ENCODE measurements at regions not wholly inside any gene's neighbourhood (a gene's known extent, or its start where the extent isn't known, plus 50 kb on each side); places are given as distances from the start of the nearest gene placed in this dataset.

DNA sequence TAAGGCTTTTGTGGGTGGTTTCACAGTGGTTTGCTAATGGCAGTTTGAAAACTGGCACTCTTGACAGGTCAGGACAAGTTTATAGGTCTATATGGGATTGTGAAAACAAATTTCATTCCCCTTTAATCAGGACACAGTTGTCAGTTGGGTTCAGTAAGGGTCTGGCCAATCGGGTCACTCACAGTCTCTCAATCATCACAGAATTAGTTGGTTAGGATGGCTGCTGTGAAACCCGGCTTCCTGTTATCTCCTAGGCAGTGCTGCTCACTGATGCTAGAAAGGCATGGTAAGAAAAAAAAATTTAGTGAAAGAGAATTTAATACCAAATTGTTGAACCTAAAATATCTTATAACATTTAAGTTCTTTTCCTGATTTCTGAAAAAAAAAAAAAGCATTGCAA is 1730.1 kb downstream of the EFNB2 start:
- no peaks in the 10 kb centered on the region for H4K20me1 ChIP-seq (ENCODE audit: control insufficient read depth, extremely low read depth, insufficient read depth, low read length)
- H3K9me3 ChIP-seq (ENCODE audit: control insufficient read depth, insufficient read depth, low read depth, low read length): no peaks in the 10 kb centered on the region
- H3K9ac ChIP-seq (ENCODE audit: insufficient read depth, low read length): no peak overlapping the region
- H3K4me2 ChIP-seq (ENCODE audit: extremely low read depth, insufficient read depth, low read length): no peak overlapping the region
- H3K79me2 ChIP-seq (ENCODE audit: control insufficient read depth, insufficient read depth, low read length): no peaks in the 10 kb centered on the region
- H3K27ac ChIP-seq (ENCODE audit: insufficient read depth, low read length): no peak overlapping the region
- H3K4me3 ChIP-seq (replicated peaks in 1 of 4; ENCODE audit: control extremely low read depth in 1 of 4, insufficient read depth in 1 of 4, low read depth in 3 of 4, low read length in 4 of 4): no peak overlapping the region
- H2AFZ ChIP-seq (ENCODE audit: low read length): no peak overlapping the region
- no peak for DNase-seq (ENCODE audit: low read depth in 2 of 2)
- H3K4me1 ChIP-seq (ENCODE audit: control insufficient read depth, extremely low read depth, insufficient read depth, low read length): no peaks in the 10 kb centered on the region
- no peaks in the 10 kb centered on the region for H3K27me3 ChIP-seq (ENCODE audit: control insufficient read depth, insufficient read depth, low read length)
- H3K36me3 ChIP-seq (ENCODE audit: control insufficient read depth, insufficient read depth, low read length): no peaks in the 10 kb centered on the region
- TF ChIP-seq EZH2 (IDR thresholded peaks at IDR 0.05; ENCODE audit: low read length, missing control alignments): no peak
- TF ChIP-seq, protein P1, sequence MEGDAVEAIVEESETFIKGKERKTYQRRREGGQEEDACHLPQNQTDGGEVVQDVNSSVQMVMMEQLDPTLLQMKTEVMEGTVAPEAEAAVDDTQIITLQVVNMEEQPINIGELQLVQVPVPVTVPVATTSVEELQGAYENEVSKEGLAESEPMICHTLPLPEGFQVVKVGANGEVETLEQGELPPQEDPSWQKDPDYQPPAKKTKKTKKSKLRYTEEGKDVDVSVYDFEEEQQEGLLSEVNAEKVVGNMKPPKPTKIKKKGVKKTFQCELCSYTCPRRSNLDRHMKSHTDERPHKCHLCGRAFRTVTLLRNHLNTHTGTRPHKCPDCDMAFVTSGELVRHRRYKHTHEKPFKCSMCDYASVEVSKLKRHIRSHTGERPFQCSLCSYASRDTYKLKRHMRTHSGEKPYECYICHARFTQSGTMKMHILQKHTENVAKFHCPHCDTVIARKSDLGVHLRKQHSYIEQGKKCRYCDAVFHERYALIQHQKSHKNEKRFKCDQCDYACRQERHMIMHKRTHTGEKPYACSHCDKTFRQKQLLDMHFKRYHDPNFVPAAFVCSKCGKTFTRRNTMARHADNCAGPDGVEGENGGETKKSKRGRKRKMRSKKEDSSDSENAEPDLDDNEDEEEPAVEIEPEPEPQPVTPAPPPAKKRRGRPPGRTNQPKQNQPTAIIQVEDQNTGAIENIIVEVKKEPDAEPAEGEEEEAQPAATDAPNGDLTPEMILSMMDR (conservative IDR thresholded peaks at IDR 0.05 in 1 of 2, IDR thresholded peaks at IDR 0.05 in 1 of 2; ENCODE audit: low read depth in 1 of 2, low read length in 2 of 2): no peak

- Histone ChIP-seq H3K36me3 (ENCODE audit: control insufficient read depth, insufficient read depth, low read length) (no peaks in the 10 kb centered on the region), H4K20me1 (ENCODE audit: control insufficient read depth, extremely low read depth, insufficient read depth, low read length) (peaks cover 2% of the 10 kb centered on the region), H3K27ac (ENCODE audit: insufficient read depth, low read length) (no peak overlapping the region), H3K27me3 (ENCODE audit: control insufficient read depth, insufficient read depth, low read length) (no peaks in the 10 kb centered on the region), H3K9ac (ENCODE audit: insufficient read depth, low read length) (no peak overlapping the region), H2AFZ (ENCODE audit: low read length) (no peak overlapping the region), H3K4me3 (replicated peaks in 1 of 4; ENCODE audit: control extremely low read depth in 1 of 4, insufficient read depth in 1 of 4, low read depth in 3 of 4, low read length in 4 of 4) (no peak overlapping the region), H3K9me3 (ENCODE audit: control insufficient read depth, insufficient read depth, low read depth, low read length) (no peaks in the 10 kb centered on the region), H3K4me2 (ENCODE audit: extremely low read depth, insufficient read depth, low read length) (no peak overlapping the region), H3K79me2 (ENCODE audit: control insufficient read depth, insufficient read depth, low read length) (no peaks in the 10 kb centered on the region), H3K4me1 (ENCODE audit: control insufficient read depth, extremely low read depth, insufficient read depth, low read length) (no peaks in the 10 kb centered on the region)
- TF ChIP-seq, protein P1 (conservative IDR thresholded peaks at IDR 0.05 in 1 of 2, IDR thresholded peaks at IDR 0.05 in 1 of 2; ENCODE audit: low read depth in 1 of 2, low read length in 2 of 2): no peak
- no peak for TF ChIP-seq EZH2 (IDR thresholded peaks at IDR 0.05; ENCODE audit: low read length, missing control alignments)
- no peak for DNase-seq (ENCODE audit: low read depth in 2 of 2)
Measured at GRCh38 chr13:104799152-104799551, 1732.9 kb upstream of the SLC10A2 start.

DNA sequence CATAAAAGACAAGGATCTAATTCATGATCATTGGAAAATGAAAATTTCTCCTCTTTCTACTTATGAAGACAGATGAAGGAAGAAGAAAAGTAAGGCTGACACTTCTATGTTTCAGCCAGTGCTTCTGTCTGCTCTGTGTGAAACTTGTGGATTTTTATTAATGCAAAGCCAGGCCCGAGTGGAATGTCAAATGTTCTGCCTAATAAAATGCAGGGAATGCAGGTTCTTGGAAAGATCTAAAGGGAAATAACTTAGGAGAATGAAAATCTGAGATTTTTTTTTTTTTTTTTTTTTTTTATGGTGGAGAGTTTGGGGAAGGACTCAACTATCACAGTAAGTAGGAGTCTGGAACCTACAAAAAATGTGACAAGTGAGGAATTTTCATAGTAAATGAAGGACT is 1732.3 kb upstream of the SLC10A2 start:
- DNase-seq (ENCODE audit: low read depth in 2 of 2): no peak
- Histone ChIP-seq H3K4me3 (replicated peaks in 1 of 4; ENCODE audit: control extremely low read depth in 1 of 4, insufficient read depth in 1 of 4, low read depth in 3 of 4, low read length in 4 of 4) (no peak overlapping the region), H2AFZ (ENCODE audit: low read length) (no peak overlapping the region), H3K9ac (ENCODE audit: insufficient read depth, low read length) (no peak overlapping the region), H3K27ac (ENCODE audit: insufficient read depth, low read length) (no peak overlapping the region), H3K9me3 (ENCODE audit: control insufficient read depth, insufficient read depth, low read depth, low read length) (no peaks in the 10 kb centered on the region), H4K20me1 (ENCODE audit: control insufficient read depth, extremely low read depth, insufficient read depth, low read length) (peaks cover 2% of the 10 kb centered on the region), H3K4me2 (ENCODE audit: extremely low read depth, insufficient read depth, low read length) (no peak overlapping the region), H3K4me1 (ENCODE audit: control insufficient read depth, extremely low read depth, insufficient read depth, low read length) (no peaks in the 10 kb centered on the region), H3K79me2 (ENCODE audit: control insufficient read depth, insufficient read depth, low read length) (no peaks in the 10 kb centered on the region), H3K27me3 (ENCODE audit: control insufficient read depth, insufficient read depth, low read length) (no peaks in the 10 kb centered on the region), H3K36me3 (ENCODE audit: control insufficient read depth, insufficient read depth, low read length) (no peaks in the 10 kb centered on the region)
- TF ChIP-seq EZH2 (IDR thresholded peaks at IDR 0.05; ENCODE audit: low read length, missing control alignments): no peak
- TF ChIP-seq, protein P1 (conservative IDR thresholded peaks at IDR 0.05 in 1 of 2, IDR thresholded peaks at IDR 0.05 in 1 of 2; ENCODE audit: low read depth in 1 of 2, low read length in 2 of 2): no peak
